ENCODE measurements at regions not wholly inside any gene's neighbourhood (a gene's known extent, or its start where the extent isn't known, plus 50 kb on each side); places are given as distances from the start of the nearest gene placed in this dataset.
"Not testable (repeated sequence)": the region's sequence is repeated elsewhere in the genome, so short reads cannot be mapped to it uniquely, and the experiment has no call there.

GRCh38 chr18:52219102-52219501, 120.9 kb upstream of the DCC start:
- Mint-ChIP-seq H3K4me1 (no peaks in the 10 kb centered on the region), H3K36me3 (ENCODE audit: low read depth) (no peaks in the 10 kb centered on the region), H3K4me3 (no peak overlapping the region), H3K27ac (no peak overlapping the region), H3K27me3 (no peaks in the 10 kb centered on the region), H3K9me3 (peaks cover 4% of the 10 kb centered on the region)
- ATAC-seq (no peak), DNase-seq (no peak)

- H3K9me3 Mint-ChIP-seq, result peaks cover 4% of the 10 kb centered on the region
- H3K36me3 Mint-ChIP-seq (ENCODE audit: low read depth), result no peaks in the 10 kb centered on the region
- ATAC-seq, result no peak
Observed at GRCh38 chr18:52220062-52220591, 119.9 kb upstream of the DCC start.

GRCh38 chr18:52222211-52222610, 117.8 kb upstream of the DCC start:
- DNase-seq (no peak), ATAC-seq (no peak)
- Mint-ChIP-seq H3K9me3 (peaks cover 4% of the 10 kb centered on the region), H3K27me3 (no peaks in the 10 kb centered on the region), H3K4me3 (no peak overlapping the region), H3K4me1 (no peaks in the 10 kb centered on the region), H3K36me3 (ENCODE audit: low read depth) (no peaks in the 10 kb centered on the region), H3K27ac (no peak overlapping the region)

More at GRCh38 chr18:52220062-52220591, 119.9 kb upstream of the DCC start:
- no peak overlapping the region for H3K4me3 Mint-ChIP-seq
- H3K4me1 Mint-ChIP-seq, result no peaks in the 10 kb centered on the region
- H3K27me3 Mint-ChIP-seq, result no peaks in the 10 kb centered on the region
- H3K27ac Mint-ChIP-seq, result no peak overlapping the region
- DNase-seq, result no peak

GRCh38 chr18:52227536-52227935, 112.5 kb upstream of the DCC start:
- Mint-ChIP-seq H3K4me1 (no peaks in the 10 kb centered on the region), H3K4me3 (no peak overlapping the region), H3K27ac (no peak overlapping the region), H3K27me3 (no peaks in the 10 kb centered on the region), H3K9me3 (no peaks in the 10 kb centered on the region), H3K36me3 (ENCODE audit: low read depth) (no peaks in the 10 kb centered on the region)
- ATAC-seq, result no peak
- DNase-seq, result no peak

- no peak overlapping the region for H3K4me3 Mint-ChIP-seq
- ATAC-seq (no peak), DNase-seq (no peak)
- H3K9me3 Mint-ChIP-seq, result no peaks in the 10 kb centered on the region
- H3K27ac Mint-ChIP-seq, result no peak overlapping the region
- H3K4me1 Mint-ChIP-seq, result no peaks in the 10 kb centered on the region
- H3K36me3 Mint-ChIP-seq (ENCODE audit: low read depth), result no peaks in the 10 kb centered on the region
- no peaks in the 10 kb centered on the region for H3K27me3 Mint-ChIP-seq
Observed at GRCh38 chr18:52228166-52228565, 111.8 kb upstream of the DCC start.

GRCh38 chr18:52236131-52236530, 103.9 kb upstream of the DCC start:
- no peaks in the 10 kb centered on the region for H3K36me3 Mint-ChIP-seq (ENCODE audit: low read depth)
- no peaks in the 10 kb centered on the region for H3K4me1 Mint-ChIP-seq
- no peak overlapping the region for H3K4me3 Mint-ChIP-seq
- DNase-seq (no peak), ATAC-seq (no peak)
- H3K27ac Mint-ChIP-seq, result no peak overlapping the region
- peaks cover 12% of the 10 kb centered on the region for H3K9me3 Mint-ChIP-seq
- no peaks in the 10 kb centered on the region for H3K27me3 Mint-ChIP-seq

GRCh38 chr18:52237551-52237950, 102.4 kb upstream of the DCC start:
- DNase-seq (no peak), ATAC-seq (no peak)
- Mint-ChIP-seq H3K27me3 (no peaks in the 10 kb centered on the region), H3K4me3 (no peak overlapping the region), H3K36me3 (ENCODE audit: low read depth) (no peaks in the 10 kb centered on the region), H3K4me1 (no peaks in the 10 kb centered on the region), H3K27ac (no peak overlapping the region), H3K9me3 (peaks cover 12% of the 10 kb centered on the region)

- no peak for ATAC-seq
- Mint-ChIP-seq H3K27me3 (no peaks in the 10 kb centered on the region), H3K9me3 (peaks cover 18% of the 10 kb centered on the region), H3K36me3 (ENCODE audit: low read depth) (no peaks in the 10 kb centered on the region), H3K27ac (no peak overlapping the region), H3K4me1 (no peaks in the 10 kb centered on the region), H3K4me3 (no peak overlapping the region)
- DNase-seq, result no peak
Observed at GRCh38 chr18:52242711-52243110, 97.3 kb upstream of the DCC start.

- DNase-seq (no peak), ATAC-seq (no peak)
- peaks cover 6% of the 10 kb centered on the region for H3K9me3 Mint-ChIP-seq
- H3K36me3 Mint-ChIP-seq (ENCODE audit: low read depth), result no peaks in the 10 kb centered on the region
- no peak overlapping the region for H3K27ac Mint-ChIP-seq
- H3K27me3 Mint-ChIP-seq, result no peaks in the 10 kb centered on the region
- H3K4me3 Mint-ChIP-seq, result no peak overlapping the region
- H3K4me1 Mint-ChIP-seq, result no peaks in the 10 kb centered on the region
Observed at GRCh38 chr18:52244658-52245057, 95.3 kb upstream of the DCC start.

- Mint-ChIP-seq H3K27ac (no peak overlapping the region), H3K4me3 (no peak overlapping the region), H3K4me1 (no peaks in the 10 kb centered on the region), H3K36me3 (ENCODE audit: low read depth) (no peaks in the 10 kb centered on the region), H3K27me3 (no peaks in the 10 kb centered on the region), H3K9me3 (peaks cover 15% of the 10 kb centered on the region)
- no peak for DNase-seq
- ATAC-seq, result no peak
Observed at GRCh38 chr18:52254367-52254766, 85.6 kb upstream of the DCC start.

GRCh38 chr18:52257417-52257816, 82.6 kb upstream of the DCC start:
- DNase-seq; H3K4me1 Mint-ChIP-seq; H3K4me3 Mint-ChIP-seq; ATAC-seq; H3K27me3 Mint-ChIP-seq; H3K27ac Mint-ChIP-seq; H3K36me3 Mint-ChIP-seq (ENCODE audit: low read depth): not testable (repeated sequence)
- H3K9me3 Mint-ChIP-seq, result peaks cover 15% of the 10 kb centered on the region

GRCh38 chr18:52275817-52276216, 64.2 kb upstream of the DCC start:
- Mint-ChIP-seq H3K4me3 (no peak overlapping the region), H3K36me3 (ENCODE audit: low read depth) (no peaks in the 10 kb centered on the region), H3K4me1 (no peaks in the 10 kb centered on the region), H3K9me3 (no peaks in the 10 kb centered on the region), H3K27ac (no peak overlapping the region), H3K27me3 (no peaks in the 10 kb centered on the region)
- ATAC-seq (no peak), DNase-seq (no peak)

- H3K9me3 Mint-ChIP-seq, result no peaks in the 10 kb centered on the region
- no peaks in the 10 kb centered on the region for H3K4me1 Mint-ChIP-seq
- no peak overlapping the region for H3K27ac Mint-ChIP-seq
- DNase-seq, result no peak
- ATAC-seq, result no peak
- no peaks in the 10 kb centered on the region for H3K27me3 Mint-ChIP-seq
- H3K36me3 Mint-ChIP-seq (ENCODE audit: low read depth), result no peaks in the 10 kb centered on the region
- H3K4me3 Mint-ChIP-seq, result no peak overlapping the region
Observed at GRCh38 chr18:52277785-52278184, 62.2 kb upstream of the DCC start.

- Mint-ChIP-seq H3K27ac (no peak overlapping the region), H3K9me3 (no peaks in the 10 kb centered on the region), H3K36me3 (ENCODE audit: low read depth) (no peaks in the 10 kb centered on the region), H3K4me3 (no peak overlapping the region), H3K27me3 (no peaks in the 10 kb centered on the region), H3K4me1 (no peaks in the 10 kb centered on the region)
- no peak for ATAC-seq
- DNase-seq, result no peak
Observed at GRCh38 chr18:52278191-52278590, 61.8 kb upstream of the DCC start.

- no peaks in the 10 kb centered on the region for H3K4me1 Mint-ChIP-seq
- H3K9me3 Mint-ChIP-seq, result no peaks in the 10 kb centered on the region
- DNase-seq, result no peak
- no peaks in the 10 kb centered on the region for H3K27me3 Mint-ChIP-seq
- H3K27ac Mint-ChIP-seq, result no peak overlapping the region
- H3K36me3 Mint-ChIP-seq (ENCODE audit: low read depth), result no peaks in the 10 kb centered on the region
- no peak for ATAC-seq
- no peak overlapping the region for H3K4me3 Mint-ChIP-seq
Observed at GRCh38 chr18:52280702-52281101, 59.3 kb upstream of the DCC start.

GRCh38 chr18:52283927-52284326, 56.1 kb upstream of the DCC start:
- Mint-ChIP-seq H3K4me1 (no peaks in the 10 kb centered on the region), H3K4me3 (no peak overlapping the region), H3K9me3 (no peaks in the 10 kb centered on the region), H3K27me3 (no peaks in the 10 kb centered on the region), H3K36me3 (ENCODE audit: low read depth) (no peaks in the 10 kb centered on the region), H3K27ac (no peak overlapping the region)
- ATAC-seq (no peak), DNase-seq (no peak)

Data from activated naive CD8-positive, alpha-beta T cell treated with anti-CD3 and anti-CD28 coated beads, Interleukin-2, amount 50 U/mL, for 24 hours (primary cell).